ENCODE measurements at regions not wholly inside any gene's neighbourhood (a gene's known extent, or its start where the extent isn't known, plus 50 kb on each side); places are given as distances from the start of the nearest gene placed in this dataset.

- no peak for TF ChIP-seq HES1 (IDR thresholded peaks at IDR 0.05; ENCODE audit: low read depth)
- TF ChIP-seq MAZ (CRISPR knock-in tag; conservative IDR thresholded peaks at IDR 0.05 in 1 of 2, IDR thresholded peaks at IDR 0.05 in 1 of 2), result 0 out of 4 replicates have a peak, but pooled peaks of 1 of the 2 experiments have one; percentile 14
- TF ChIP-seq MTA1 (IDR thresholded peaks at IDR 0.05; ENCODE audit: borderline replicate concordance), result no peak
- TF ChIP-seq ZNF280A (IDR thresholded peaks at IDR 0.05; ENCODE audit: low read depth, partially characterized antibody), result no peak
- TF ChIP-seq ZNF384 (IDR thresholded peaks at IDR 0.05; ENCODE audit: low read depth, low read length), result no peak
- TF ChIP-seq POLR2AphosphoS2 (IDR thresholded peaks at IDR 0.05; ENCODE audit: low read length), result no peak
- TF ChIP-seq STAT5A (IDR thresholded peaks at IDR 0.05; ENCODE audit: borderline replicate concordance, low read length), result no peak
- TF ChIP-seq RNF2 (IDR thresholded peaks at IDR 0.05), result peak; percentile 68; the same call in 1 of the 2 replicates
- 0 out of 4 replicates have a peak, but pooled peaks of 1 of the 2 experiments have one; percentile 2 for TF ChIP-seq RAD21 (CRISPR knock-in tag; conservative IDR thresholded peaks at IDR 0.05 in 1 of 2, IDR thresholded peaks at IDR 0.05 in 1 of 2)
- TF ChIP-seq L3MBTL2 (IDR thresholded peaks at IDR 0.05), result peak; percentile 28; the same call in 1 of the 2 replicates
- peak; percentile 40; the same call in 1 of the 2 replicates for TF ChIP-seq CBFA2T2 (conservative IDR thresholded peaks at IDR 0.05)
- TF ChIP-seq E2F6 (IDR thresholded peaks at IDR 0.05; ENCODE audit: borderline replicate concordance in 1 of 2, extremely low read depth in 1 of 2, insufficient read depth in 1 of 2, insufficient read length in 1 of 2, low read depth in 1 of 2, low read length in 1 of 2, poor library complexity in 1 of 2, severe bottlenecking in 1 of 2), result peak in 1 of 2 experiments; percentile 43
- no peak for TF ChIP-seq CHCHD3 (CRISPR knock-in tag; IDR thresholded peaks at IDR 0.05)
- TF ChIP-seq NRF1 (conservative IDR thresholded peaks at IDR 0.05 in 1 of 2, IDR thresholded peaks at IDR 0.05 in 1 of 2), result 0 out of 4 replicates have a peak, but pooled peaks of 1 of the 2 experiments have one; percentile 22
- TF ChIP-seq ARID3B (CRISPR knock-in tag; IDR thresholded peaks at IDR 0.05; ENCODE audit: borderline replicate concordance), result no peak
- TF ChIP-seq ZNF224 (CRISPR knock-in tag; IDR thresholded peaks at IDR 0.05), result no peak
- peak; percentile 71 for TF ChIP-seq NR2C1 (IDR thresholded peaks at IDR 0.05)
- TF ChIP-seq NR2C1 (tag; IDR thresholded peaks at IDR 0.05), result peak; percentile 53
- no peak for TF ChIP-seq JUNB (CRISPR knock-in tag; conservative IDR thresholded peaks at IDR 0.05)
- TF ChIP-seq GABPA (tag; conservative IDR thresholded peaks at IDR 0.05; ENCODE audit: low read depth), result peak; percentile 79
Measured at GRCh38 chr1:38213646-38214434, 167.2 kb upstream of the POU3F1 start (continued).

All from K562 (cell line).